GM12875 (cell line): ENCODE measurements at regions not wholly inside any gene's neighbourhood (a gene's known extent, or its start where the extent isn't known, plus 50 kb on each side); places are given as distances from the start of the nearest gene placed in this dataset.

Experiments
- H3K4me3 ChIP-seq: one replicate; pipeline ENCODE4 v1.5.1; 2011; ENCODE audit warnings: low read depth, low read length, control low read depth
- TF ChIP-seq, protein P1 (sequence below): IDR thresholded peaks from 2 replicates; pipeline ENCODE4 v1.5.1; 2011; ENCODE audit warnings: low read depth, mild to moderate bottlenecking, control low read depth, inconsistent platforms, low read length, moderate library complexity, borderline replicate concordance; ENCODE audit not compliant: insufficient read depth

DNA sequence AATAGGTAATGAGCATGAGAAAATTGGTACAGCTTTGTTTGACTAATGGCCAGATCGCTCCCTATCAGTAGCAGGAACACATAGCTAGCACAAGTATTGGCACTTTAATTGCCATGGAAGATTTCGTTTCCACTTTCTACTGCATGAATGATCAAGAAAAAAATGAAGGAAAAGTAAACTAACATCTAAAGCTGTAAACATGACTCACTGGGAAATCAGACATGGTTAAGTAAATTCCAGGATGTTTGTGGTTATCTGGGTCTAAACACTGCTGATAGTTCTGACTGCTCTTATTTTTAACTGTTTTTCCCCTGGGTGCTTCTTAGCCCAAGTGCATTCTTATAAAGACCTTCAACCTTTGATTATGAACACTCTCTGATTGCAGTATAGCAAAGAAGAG is 388.9 kb downstream of the NR2F1-AS1 start:
- H3K4me3 ChIP-seq, result no peak overlapping the region
- TF ChIP-seq, protein P1, sequence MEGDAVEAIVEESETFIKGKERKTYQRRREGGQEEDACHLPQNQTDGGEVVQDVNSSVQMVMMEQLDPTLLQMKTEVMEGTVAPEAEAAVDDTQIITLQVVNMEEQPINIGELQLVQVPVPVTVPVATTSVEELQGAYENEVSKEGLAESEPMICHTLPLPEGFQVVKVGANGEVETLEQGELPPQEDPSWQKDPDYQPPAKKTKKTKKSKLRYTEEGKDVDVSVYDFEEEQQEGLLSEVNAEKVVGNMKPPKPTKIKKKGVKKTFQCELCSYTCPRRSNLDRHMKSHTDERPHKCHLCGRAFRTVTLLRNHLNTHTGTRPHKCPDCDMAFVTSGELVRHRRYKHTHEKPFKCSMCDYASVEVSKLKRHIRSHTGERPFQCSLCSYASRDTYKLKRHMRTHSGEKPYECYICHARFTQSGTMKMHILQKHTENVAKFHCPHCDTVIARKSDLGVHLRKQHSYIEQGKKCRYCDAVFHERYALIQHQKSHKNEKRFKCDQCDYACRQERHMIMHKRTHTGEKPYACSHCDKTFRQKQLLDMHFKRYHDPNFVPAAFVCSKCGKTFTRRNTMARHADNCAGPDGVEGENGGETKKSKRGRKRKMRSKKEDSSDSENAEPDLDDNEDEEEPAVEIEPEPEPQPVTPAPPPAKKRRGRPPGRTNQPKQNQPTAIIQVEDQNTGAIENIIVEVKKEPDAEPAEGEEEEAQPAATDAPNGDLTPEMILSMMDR, result no peak

DNA sequence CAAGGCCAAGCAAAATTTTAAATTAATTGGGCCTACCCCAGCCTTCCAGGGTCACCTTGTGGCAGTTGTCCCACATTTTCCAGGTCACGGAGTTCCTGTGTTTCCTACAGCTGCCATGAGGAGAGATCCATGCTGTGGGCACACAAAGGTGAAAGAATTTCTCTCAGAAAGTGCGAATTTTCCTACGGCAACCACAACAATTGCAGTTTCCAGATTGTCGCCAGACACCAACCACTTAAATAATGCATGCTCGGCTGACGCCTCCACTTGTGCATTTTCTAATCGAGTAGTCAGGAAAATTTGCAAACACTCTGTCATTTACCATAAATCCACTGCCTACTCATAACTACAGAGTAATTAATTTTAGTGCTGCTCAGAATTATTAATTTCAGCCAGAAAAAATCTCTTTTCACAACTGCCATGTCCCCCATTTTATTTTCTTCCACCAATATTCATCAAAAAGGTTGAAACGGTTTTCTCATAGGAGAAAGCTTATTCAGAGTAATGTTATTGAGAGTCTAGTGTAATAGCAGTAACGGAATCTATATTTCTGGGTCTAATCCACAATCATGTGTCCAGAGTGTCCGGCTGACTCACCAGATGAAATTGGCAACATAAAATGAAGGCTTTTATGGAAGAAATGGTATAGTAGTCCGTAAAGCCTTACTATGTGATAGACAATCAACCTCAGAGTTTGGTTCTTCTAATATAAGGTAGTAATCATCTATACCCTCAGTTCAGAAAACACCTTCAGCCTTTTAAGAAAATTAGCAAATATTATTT is 389.8 kb downstream of the NR2F1-AS1 start:
- no peak overlapping the region for H3K4me3 ChIP-seq
- TF ChIP-seq, protein P1, result no peak

DNA sequence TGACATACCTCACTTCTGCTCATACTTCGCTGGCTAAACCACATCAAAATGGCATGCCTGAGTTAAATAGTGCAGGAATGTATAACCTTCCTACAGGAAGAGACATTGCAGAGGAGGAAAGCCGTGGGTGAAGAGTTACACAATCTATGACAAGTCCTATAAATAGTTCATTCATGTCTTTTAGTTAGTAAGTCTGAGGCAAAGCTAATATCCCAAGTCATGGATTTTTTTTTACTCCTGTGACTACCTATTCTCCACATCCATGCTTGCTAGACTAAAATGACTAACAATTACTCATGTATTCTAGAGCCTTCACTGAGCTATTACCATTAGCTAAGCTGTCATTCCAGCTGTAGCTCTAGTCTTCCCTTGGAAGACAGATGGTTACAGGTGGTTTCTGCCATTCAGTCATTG is 391.3 kb downstream of the NR2F1-AS1 start:
- TF ChIP-seq, protein P1, result no peak
- no peak overlapping the region for H3K4me3 ChIP-seq

DNA sequence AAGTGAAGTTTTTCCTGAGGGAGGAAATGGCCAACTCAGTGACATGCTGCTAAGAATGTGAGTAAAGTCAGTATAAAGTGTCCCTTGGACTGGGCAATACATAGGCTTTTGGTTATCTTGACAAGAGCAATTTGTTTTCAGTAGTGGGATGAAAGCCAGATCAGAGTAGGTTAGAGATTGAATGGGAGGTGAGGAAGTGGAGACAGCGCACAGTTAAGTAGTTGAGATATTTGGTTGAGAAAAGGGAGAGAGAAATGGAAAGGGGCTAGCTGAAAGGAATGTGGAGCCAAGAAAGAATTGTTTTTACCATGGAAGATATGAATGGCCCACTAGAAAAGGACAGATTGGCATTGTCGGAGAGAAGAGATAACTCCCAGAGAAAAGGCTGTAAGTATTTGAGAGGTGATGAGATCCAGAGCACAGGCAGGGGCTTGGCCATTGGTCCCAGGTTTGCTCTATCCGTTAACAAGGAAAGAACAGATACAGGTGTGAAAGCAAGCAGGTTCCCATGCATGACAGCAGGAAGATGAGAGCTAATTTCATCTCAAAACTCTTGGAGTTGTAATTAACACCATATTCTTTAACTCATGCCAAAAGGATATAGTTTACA is 392.0 kb downstream of the NR2F1-AS1 start:
- no peak overlapping the region for H3K4me3 ChIP-seq
- TF ChIP-seq, protein P1, result no peak

DNA sequence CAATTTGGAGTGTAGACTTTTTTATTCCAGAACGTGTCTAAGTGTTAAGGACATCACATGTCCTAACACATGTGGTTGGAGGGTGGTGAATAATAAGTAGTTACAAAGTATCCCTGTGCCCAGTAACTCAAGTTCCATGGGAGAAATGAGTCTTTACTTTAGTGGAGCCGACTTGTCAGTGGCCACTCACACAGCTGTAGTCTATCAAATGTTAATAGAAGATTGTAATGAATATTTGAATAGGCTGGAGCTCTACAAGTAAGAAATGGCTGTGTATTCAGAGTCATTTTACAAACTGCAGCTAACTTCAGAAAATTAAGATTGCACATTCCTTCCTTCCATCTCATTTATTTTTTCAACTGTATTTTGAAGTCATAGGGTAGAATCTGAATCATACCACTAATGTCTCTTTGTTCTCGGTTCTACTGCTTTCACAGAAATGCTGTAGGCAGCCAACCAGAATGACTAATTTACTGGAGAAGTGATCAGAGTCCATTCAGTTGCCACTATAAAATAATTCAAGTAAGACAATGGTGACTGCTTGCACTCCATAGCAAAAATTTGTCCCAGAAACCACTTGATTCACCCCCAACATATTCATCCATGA is 394.8 kb downstream of the NR2F1-AS1 start:
- TF ChIP-seq, protein P1, result no peak
- no peak overlapping the region for H3K4me3 ChIP-seq

DNA sequence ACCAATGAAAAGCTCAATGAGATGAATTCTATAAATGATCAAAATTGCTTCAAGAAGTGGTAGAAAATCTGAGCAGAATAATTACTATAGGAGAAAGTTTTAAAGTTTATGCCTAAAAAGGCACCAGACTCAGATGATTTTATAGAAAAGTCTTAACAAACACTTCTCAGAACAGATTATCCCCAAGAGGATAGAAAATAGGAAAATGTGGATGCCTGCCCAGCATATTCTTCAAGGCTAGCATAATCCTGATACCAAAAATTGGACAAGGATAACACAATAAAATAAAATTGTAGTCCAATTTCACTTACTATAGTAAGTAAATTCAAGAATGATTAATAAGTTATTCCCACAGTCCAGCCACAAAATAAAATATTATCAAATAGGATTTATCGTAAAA is 397.0 kb downstream of the NR2F1-AS1 start:
- no peak overlapping the region for H3K4me3 ChIP-seq
- TF ChIP-seq, protein P1, result no peak
